Activated T-cell treated with anti-CD3 and anti-CD28 coated beads for 48 hours (primary cell): ENCODE measurements at regions not wholly inside any gene's neighbourhood (a gene's known extent, or its start where the extent isn't known, plus 50 kb on each side); places are given as distances from the start of the nearest gene placed in this dataset.

Experiments
- DNase-seq: peaks from one replicate; pipeline ENCODE4 v3.0.0-alpha.2; 2020; ENCODE audit warnings: low read depth

DNA sequence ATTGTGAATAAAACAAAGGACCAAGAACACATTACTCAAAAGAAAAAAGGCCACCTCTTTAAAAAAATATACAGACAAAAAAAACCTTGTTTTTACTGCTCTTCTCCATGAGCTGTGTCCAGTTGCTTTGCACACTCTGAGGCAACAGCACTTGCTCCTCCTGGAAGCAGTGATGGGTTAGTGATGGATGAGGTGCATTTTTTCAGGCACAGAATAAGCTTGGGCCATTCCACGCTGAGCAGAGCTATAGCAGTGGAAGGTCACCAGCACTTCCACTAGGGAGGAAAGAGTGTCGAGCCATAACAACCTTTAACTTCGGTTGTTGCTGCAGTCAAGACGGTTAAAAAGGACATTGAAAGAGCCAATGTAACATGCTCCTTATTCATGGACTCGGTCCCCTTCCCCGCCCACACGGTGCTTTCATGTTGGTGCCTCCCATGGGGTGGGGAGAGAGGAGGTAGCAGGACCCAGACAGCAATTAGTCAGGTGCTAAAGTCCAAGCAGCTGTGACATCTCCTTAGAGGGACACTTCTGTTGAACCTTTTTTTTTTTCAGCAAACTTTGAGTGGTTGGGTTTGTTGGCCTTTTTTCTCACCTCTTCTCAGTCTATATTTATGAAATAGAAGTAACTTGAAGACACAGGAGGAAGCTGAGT is 136.5 kb upstream of the ADARB2 start:
- DNase-seq = no peak

DNA sequence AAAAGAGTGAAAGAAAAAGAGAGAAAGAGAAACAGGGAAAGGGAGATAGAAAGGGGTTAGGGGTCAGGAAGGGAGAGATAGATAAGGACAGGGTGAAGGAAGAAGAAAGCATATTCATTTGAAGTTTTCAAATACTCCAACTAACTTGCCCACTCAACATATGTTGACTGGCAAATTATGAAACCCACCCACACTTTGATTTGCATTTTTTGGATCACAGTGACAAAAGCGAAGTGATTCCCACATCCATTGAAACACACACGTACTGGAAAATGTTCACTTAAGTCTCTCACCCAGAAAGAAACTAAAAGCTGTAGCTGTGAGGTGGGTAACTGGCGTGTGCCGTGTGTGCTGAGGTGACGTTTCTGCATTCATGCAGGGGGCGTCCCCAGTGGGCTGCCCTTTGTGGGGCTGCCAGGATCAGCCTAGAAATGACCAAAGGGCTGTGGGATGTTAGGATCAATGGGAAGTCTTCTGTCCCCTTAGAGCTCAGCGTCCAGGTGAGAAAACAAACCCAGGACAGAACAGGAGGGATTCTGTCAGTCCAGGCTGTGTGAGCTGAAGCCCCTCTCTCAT is 134.9 kb upstream of the ADARB2 start:
- DNase-seq = no peak

- no peak for DNase-seq
These were observed 133.2 kb upstream of the ADARB2 start for GRCh38 chr10:1870491-1870890.

DNA sequence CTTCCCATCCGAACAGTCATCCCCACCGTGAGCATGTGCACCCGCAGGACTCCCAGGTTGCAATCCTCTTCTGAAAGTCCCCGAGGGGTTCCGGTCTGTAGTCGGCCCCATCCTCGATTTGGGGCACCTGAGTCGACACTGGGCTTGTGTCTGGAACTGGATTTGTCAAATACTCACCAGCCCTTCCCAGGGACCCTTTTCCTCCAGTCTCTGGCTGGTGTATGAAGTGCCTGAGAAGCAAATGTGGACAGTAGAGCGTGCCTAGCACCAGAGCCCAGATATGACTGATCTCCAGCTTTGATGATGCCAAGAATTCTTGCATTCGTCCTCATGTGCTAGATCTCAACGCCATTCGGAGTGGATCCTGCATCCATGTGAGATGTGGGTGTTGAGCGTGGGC is 132.5 kb upstream of the ADARB2 start:
- DNase-seq = no peak

- DNase-seq = no peak
These were observed 123.0 kb upstream of the ADARB2 start for GRCh38 chr10:1860351-1860750.

DNA sequence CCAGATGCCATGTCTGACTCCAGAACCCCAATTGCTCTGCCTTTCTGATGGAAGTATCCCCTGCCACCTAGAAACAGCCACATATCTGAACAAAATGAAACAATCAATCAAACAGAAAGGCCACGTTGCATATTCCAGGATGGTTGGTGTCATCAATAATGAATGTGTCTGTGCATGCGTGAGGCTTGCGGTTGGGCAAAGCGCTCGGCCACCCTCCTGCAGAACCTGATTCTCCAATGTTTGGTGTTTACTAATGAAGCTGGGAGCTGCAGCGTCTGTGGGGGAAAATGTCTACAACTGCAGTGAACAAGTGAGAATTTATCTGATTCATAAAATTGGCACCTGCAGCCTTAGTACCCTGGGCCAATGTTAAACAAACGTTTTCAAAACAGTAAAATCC is 121.2 kb upstream of the ADARB2 start:
- DNase-seq = no peak

DNA sequence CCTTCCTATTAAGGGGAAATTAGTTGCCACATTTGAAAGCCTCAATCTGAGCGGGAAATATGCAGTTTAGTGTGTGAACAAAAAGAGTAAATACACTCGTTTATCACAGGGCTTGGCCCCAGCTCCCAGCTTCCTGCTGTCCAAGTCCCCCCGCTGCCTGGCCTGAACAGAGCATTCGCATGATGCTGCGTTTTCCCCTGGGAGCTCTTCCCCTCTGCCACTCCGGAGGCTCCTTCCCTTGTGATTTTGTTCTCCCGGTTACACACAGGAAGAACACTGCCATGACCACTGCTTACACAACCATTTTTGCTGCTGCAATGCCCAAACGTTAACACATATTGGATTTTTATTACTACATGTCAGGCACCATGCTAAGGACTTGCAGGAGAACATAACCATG is 120.7 kb upstream of the ADARB2 start:
- DNase-seq = no peak

GRCh38 chr10:1855911-1856310 is 118.6 kb upstream of the ADARB2 start:
- no peak for DNase-seq

GRCh38 chr10:1854271-1854670 is 116.9 kb upstream of the ADARB2 start:
- no peak for DNase-seq

DNA sequence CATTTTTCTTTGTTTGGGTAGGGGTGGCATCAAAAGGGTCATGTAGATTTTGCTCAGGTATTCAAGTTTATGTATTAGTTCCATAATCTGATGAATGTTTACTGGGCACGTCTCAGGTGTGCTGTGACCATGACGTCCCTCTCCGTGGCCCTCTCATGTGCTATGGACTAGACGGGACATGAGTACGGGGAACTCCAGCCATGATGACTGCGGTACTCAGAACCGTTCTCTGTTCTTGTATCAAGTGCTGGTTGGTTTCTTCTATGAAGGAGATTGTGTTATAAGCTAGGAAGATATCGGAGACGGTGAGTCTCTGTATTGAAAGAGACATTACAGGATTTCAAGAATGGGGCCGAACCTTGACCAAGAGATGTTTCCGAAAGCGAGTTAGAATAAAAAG is 116.5 kb upstream of the ADARB2 start:
- no peak for DNase-seq

GRCh38 chr10:1852841-1853240 is 115.5 kb upstream of the ADARB2 start:
- no peak for DNase-seq

DNA sequence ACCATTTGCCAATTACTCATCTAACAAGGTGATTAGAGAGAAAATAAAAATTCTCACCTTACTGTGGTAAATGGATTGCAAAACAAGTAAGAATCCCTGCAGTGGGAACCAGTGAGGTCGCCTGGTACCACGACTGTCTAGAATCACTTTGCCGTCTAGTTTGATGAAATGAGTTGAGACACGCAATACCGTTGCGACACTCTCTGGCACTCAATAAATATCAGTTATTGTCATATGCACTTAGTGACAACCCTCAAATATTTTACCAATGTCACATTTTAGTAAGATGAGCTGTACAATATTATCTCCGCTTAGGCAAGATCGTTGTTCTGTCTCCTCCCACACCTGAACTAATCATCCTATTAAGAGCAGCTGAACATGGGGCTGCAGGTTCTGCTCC is 114.4 kb upstream of the ADARB2 start:
- no peak for DNase-seq

DNA sequence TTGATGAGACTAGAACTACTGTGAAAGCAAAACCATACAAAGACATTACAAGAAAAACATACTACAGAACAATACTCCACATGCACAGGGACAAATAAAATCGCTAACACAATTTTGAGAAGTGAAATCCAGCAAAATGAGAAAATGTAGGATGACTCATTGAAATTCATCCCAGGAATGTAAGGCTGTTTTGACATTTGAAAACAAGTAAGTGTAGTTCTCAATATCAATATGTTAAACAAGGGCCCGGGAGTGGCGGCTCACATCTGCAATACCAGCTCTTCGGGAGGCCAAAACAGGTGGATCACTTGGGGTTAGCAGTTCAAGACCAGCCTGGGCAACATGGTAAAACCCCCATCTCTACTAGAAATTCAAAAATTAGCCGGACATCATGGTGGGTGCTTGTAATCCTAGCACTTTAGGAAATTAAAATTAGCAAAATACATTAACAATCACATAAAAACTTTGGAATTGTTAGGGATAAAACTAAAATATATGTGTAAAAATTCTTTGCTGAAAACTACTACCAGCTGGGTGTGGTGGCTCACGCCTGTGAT is 113.7 kb upstream of the ADARB2 start:
- DNase-seq = no peak

DNA sequence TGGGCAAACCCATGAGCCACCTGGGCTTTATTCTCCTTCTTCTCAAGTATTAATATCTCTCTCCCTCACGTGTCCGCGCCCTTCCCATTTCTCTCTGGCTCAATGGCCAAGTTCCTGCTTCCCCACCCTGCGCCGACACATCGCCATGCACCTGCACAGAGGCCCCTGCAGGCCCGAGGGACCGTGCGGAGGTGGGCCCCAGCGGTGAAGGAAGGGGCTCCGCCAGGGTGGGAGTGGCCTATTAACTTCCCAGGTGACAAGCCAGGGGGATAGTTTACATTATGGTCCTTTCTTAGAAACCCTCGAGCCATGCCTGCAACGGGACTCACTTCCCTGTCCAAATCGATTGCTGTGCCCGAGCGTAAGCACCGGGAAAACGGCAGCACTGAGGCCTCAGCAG is 110.0 kb upstream of the ADARB2 start:
- no peak for DNase-seq

GRCh38 chr10:1846032-1846431 is 108.7 kb upstream of the ADARB2 start:
- no peak for DNase-seq

DNA sequence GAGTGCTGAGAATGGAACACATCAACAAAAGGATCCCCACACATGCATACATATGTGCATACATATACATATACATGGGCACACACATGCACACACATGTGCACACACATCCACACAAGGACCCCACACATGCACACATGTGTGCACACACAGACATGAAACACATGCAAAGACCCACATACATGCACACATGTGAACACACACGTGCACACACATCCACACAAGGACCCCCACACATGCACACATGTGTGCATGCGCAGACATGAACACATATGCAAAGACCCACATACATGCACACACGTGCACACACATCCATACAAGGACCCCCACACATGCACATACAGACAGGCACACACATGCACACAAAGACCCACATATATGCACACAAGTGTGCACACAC is 104.4 kb upstream of the ADARB2 start:
- no peak for DNase-seq

GRCh38 chr10:1829712-1830111 is 92.4 kb upstream of the ADARB2 start:
- DNase-seq = no peak

GRCh38 chr10:1824928-1825327 is 87.6 kb upstream of the ADARB2 start:
- no peak for DNase-seq

- DNase-seq = no peak
These were observed 77.2 kb upstream of the ADARB2 start for GRCh38 chr10:1814556-1814955.

GRCh38 chr10:1809139-1809741 is 71.9 kb upstream of the ADARB2 start:
- no peak for DNase-seq

- no peak for DNase-seq
These were observed 70.6 kb upstream of the ADARB2 start for GRCh38 chr10:1807924-1808323.

DNA sequence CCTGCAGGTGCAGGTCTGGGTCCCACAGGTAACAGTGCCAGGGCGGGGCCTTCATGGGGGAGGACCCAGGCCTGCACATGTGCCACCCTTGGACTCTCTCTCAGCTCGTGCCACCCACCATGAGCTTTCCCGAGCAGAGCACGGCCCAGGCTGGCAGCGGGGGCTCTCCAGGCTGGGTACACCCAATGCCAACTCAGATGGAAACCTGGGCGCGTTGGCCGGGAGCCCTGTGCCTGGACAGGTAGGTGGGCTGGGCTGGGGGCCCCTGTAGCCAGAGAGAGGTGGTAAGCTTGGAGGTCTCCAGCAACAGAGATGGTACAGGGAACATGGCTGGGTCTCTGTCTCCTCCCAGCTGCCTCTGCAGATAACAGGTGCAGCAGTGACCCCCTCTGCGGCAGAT is 69.9 kb upstream of the ADARB2 start:
- no peak for DNase-seq

DNA sequence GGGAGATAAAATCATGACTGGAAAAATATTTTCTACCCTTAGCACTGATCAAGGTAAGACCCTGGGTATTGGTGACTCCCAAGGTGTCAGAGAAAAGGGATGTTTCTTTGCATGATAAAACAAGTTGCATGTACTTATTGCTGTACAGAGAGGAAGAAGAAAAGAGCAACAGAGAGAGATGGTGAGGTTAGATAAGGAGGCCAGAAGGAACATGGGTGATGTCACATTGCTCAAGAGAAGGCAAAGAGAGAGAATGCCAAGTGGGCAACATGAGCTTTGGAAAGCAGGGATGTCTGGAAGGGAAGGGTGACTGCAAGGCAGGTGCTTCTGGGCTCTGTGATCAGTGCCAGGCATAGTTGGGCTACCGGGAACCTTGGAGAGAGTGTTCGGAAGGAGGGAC is 65.1 kb upstream of the ADARB2 start:
- DNase-seq = no peak

DNA sequence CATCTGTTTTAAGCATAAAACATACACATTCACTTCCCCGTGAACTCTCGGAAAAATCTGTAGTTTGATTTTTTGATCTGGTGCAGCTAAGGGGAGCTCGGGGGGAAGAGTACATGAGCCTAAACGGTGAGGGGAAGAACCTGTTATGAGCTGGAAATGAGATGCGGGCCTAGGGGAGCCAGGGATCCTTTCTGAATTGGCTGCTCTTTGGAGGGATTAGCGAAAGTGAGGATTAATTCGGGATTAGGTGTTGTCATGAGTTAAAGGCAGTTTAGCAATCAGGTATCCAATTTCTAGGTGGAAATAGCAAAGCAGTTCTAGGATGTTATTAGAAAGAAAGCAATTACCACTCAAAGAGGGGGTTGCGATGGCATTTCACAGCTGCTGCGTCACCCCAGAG is 51.1 kb upstream of the ADARB2 start:
- no peak for DNase-seq
